Epithelial cell of esophagus (primary cell): ENCODE measurements at regions not wholly inside any gene's neighbourhood (a gene's known extent, or its start where the extent isn't known, plus 50 kb on each side); places are given as distances from the start of the nearest gene placed in this dataset.
"Not testable (repeated sequence)": the region's sequence is repeated elsewhere in the genome, so short reads cannot be mapped to it uniquely, and the experiment has no call there.

ENCODE experiments used
- DNase-seq: peaks from one replicate; pipeline ENCODE4 v3.0.0; 2010; ENCODE audit warnings: low read depth
- H3K4me3 ChIP-seq: 2 replicates; pipeline ENCODE4 v1.5.1; 2011; ENCODE audit warnings: mild to moderate bottlenecking, low read length, control low read depth
- CTCF ChIP-seq: IDR thresholded peaks from 2 replicates; pipeline ENCODE4 v1.5.1; 2011; ENCODE audit warnings: low read depth, mild to moderate bottlenecking, low read length, control low read depth, inconsistent platforms; ENCODE audit not compliant: insufficient read depth; ENCODE audit errors: missing control alignments

GRCh38 chr5:174575043-174575442 is 149.3 kb upstream of the MSX2 start:
- TF ChIP-seq CTCF: no peak
- H3K4me3 ChIP-seq: no peak overlapping the region
- DNase-seq: no peak

GRCh38 chr5:174576042-174576441 is 148.3 kb upstream of the MSX2 start:
- TF ChIP-seq CTCF: no peak
- no peak overlapping the region for H3K4me3 ChIP-seq
- no peak for DNase-seq

- TF ChIP-seq CTCF: peak; percentile 4
- DNase-seq: no peak
- no peak overlapping the region for H3K4me3 ChIP-seq
Observed at GRCh38 chr5:174581479-174581878, 142.9 kb upstream of the MSX2 start.

GRCh38 chr5:174581894-174582293 is 142.5 kb upstream of the MSX2 start:
- no peak overlapping the region for H3K4me3 ChIP-seq
- DNase-seq: no peak
- no peak for TF ChIP-seq CTCF

GRCh38 chr5:174583071-174583470 is 141.3 kb upstream of the MSX2 start:
- no peak for DNase-seq
- no peak for TF ChIP-seq CTCF
- no peak overlapping the region for H3K4me3 ChIP-seq

- no peak overlapping the region for H3K4me3 ChIP-seq
- DNase-seq: no peak
Observed at GRCh38 chr5:174585472-174585871, 138.9 kb upstream of the MSX2 start.

GRCh38 chr5:174586163-174586562 is 138.2 kb upstream of the MSX2 start:
- H3K4me3 ChIP-seq: not testable (repeated sequence)
- DNase-seq: peak; percentile 21

More at GRCh38 chr5:174585472-174585871, 138.9 kb upstream of the MSX2 start:
- TF ChIP-seq CTCF: no peak

GRCh38 chr5:174589011-174589410 is 135.4 kb upstream of the MSX2 start:
- H3K4me3 ChIP-seq: no peak overlapping the region
- peak; percentile 40 for DNase-seq
- no peak for TF ChIP-seq CTCF
